ENCODE measurements at regions not wholly inside any gene's neighbourhood (a gene's known extent, or its start where the extent isn't known, plus 50 kb on each side); places are given as distances from the start of the nearest gene placed in this dataset.

- TF ChIP-seq CTCF (IDR thresholded peaks at IDR 0.05; ENCODE audit: low read depth, low read length, missing input control) (no peak), GABPA (IDR thresholded peaks at IDR 0.05 in 1 of 2, conservative IDR thresholded peaks at IDR 0.05 in 1 of 2) (no peak), TAF1 (conservative IDR thresholded peaks at IDR 0.05) (no peak), ATF3 (IDR thresholded peaks at IDR 0.05) (no peak)
Observed at GRCh38 chr5:60299944-60300343, 400.0 kb downstream of the DEPDC1B start.

Data from liver (tissue), 3 donors.